Activated B cell treated with CpG ODN at 0.5 μM for 24 hours (primary cell): ENCODE measurements at regions not wholly inside any gene's neighbourhood (a gene's known extent, or its start where the extent isn't known, plus 50 kb on each side); places are given as distances from the start of the nearest gene placed in this dataset.

Experiments
- ATAC-seq: fragments of 200-7000 bp; cut with Tn5 transposase; one replicate; pipeline ENCODE4 v1.10.0; 2021; ENCODE audit warnings: low read depth, mild to moderate bottlenecking, moderate library complexity
- CTCF ChIA-PET: fragments of 350-600 bp; sonication (Branson Sonifier 250); formaldehyde crosslinking; loops from one replicate; lab custom pipeline; 2021; ENCODE audit warnings: antibody characterized with exemption; lab: Charles Lee
- POLR2A ChIA-PET: fragments of 350-600 bp; sonication (Branson Sonifier 250); formaldehyde crosslinking; loops from one replicate; lab custom pipeline; 2021; ENCODE audit warnings: antibody characterized with exemption; lab: Charles Lee
- DNase-seq: peaks from one replicate; pipeline ENCODE4 v3.0.0; 2022
- H3K27ac Mint-ChIP-seq: one replicate; pipeline ENCODE4 v1.8.0; 2020; ENCODE audit warnings: mixed read lengths
- H3K27me3 Mint-ChIP-seq: one replicate; pipeline ENCODE4 v1.8.0; 2021; ENCODE audit warnings: mixed read lengths
- H3K36me3 Mint-ChIP-seq: one replicate; pipeline ENCODE4 v1.8.0; 2021; ENCODE audit warnings: low read depth, mixed read lengths
- H3K4me1 Mint-ChIP-seq: one replicate; pipeline ENCODE4 v1.8.0; 2021; ENCODE audit warnings: mixed read lengths
- H3K4me3 Mint-ChIP-seq: one replicate; pipeline ENCODE4 v1.8.0; 2020; ENCODE audit warnings: mild to moderate bottlenecking, mixed read lengths
- H3K9me3 Mint-ChIP-seq: one replicate; pipeline ENCODE4 v1.8.0; 2020; ENCODE audit warnings: mixed read lengths
- intact Hi-C: fragments of 100-400 bp; cut with micrococcal nuclease; formaldehyde crosslinking; loops from one replicate; pipeline ENCODE4 v1.15.1; 2024
- TF ChIP-seq, protein P1 (sequence below): fragments of 200-600 bp; IDR thresholded peaks from one replicate; pipeline ENCODE4 v1.8.0; 2022; ENCODE audit warnings: antibody characterized with exemption, mild to moderate bottlenecking

DNA sequence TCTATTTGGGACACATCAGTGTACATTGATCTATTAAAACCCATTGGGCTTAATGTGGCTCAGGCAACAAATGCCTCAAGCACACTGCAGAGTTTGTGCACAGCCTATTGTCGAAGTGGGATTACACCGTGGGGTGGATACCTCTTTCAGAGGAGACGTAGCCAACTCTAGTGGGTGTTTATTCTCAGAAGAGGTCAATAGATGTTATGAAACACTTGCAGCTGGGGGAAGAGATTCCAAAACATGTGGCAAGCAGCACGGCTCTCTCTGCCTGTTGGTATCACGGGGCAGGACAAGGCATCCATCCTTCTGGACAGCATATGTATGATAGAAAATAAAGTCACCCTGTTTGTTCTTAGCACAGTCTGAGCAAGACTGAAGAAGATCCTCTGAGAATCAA, 121.4 kb upstream of the COPS8 start:
- Mint-ChIP-seq H3K36me3 (no peaks in the 10 kb centered on the region), H3K27me3 (no peaks in the 10 kb centered on the region), H3K4me1 (peaks cover 2% of the 10 kb centered on the region), H3K27ac (no peak overlapping the region), H3K9me3 (no peaks in the 10 kb centered on the region), H3K4me3 (no peak overlapping the region)
- TF ChIP-seq, protein P1, sequence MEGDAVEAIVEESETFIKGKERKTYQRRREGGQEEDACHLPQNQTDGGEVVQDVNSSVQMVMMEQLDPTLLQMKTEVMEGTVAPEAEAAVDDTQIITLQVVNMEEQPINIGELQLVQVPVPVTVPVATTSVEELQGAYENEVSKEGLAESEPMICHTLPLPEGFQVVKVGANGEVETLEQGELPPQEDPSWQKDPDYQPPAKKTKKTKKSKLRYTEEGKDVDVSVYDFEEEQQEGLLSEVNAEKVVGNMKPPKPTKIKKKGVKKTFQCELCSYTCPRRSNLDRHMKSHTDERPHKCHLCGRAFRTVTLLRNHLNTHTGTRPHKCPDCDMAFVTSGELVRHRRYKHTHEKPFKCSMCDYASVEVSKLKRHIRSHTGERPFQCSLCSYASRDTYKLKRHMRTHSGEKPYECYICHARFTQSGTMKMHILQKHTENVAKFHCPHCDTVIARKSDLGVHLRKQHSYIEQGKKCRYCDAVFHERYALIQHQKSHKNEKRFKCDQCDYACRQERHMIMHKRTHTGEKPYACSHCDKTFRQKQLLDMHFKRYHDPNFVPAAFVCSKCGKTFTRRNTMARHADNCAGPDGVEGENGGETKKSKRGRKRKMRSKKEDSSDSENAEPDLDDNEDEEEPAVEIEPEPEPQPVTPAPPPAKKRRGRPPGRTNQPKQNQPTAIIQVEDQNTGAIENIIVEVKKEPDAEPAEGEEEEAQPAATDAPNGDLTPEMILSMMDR = no peak
- no peak for ATAC-seq
- ChIA-PET CTCF (no interaction called here), POLR2A (interaction anchor here (0.6 kb wide), 1 partner anchor 1316 kb away, joined by 3 read pairs; no protein-coding TSS in a partner anchor)
- intact Hi-C loops = no loop called here
- DNase-seq = no peak

DNA sequence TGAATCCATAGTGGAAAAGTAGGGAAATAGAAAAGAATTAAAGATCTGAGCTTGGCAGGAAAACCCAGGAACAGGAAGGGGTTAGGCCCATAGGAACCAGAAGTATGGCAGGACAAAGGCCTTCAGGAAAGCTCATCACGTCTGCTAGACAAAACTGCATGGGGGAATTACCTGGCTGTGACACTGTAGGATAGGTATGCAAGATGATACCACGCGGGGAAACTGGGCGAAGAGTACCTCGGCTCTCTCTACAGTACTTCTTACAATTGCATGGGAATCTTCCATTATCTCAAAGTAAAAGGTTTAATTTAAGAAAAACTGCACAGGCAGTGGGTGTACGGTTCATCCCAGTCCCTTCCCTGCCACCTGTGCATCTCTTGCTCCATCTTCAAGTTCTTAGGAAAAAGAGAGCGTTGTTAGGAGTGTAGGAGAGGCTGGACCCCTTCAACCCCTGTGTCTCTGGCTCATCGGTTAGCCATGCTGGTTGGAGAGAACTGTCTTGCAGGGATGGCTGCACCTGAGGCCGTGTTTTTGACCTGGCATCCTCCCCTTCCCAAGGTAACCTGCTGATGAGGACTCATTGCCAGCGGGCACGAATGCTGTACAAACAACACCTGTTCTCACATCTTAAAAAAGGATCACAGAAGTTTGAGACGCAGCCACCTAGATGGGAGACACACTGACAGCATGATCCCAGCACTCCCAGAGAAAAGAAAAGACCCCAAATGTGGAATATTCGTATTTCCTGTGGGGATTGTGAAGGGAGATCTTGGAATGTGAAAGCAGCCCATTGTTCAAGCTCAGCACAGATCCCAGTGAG, 120.5 kb upstream of the COPS8 start:
- Mint-ChIP-seq H3K36me3 (no peaks in the 10 kb centered on the region), H3K27me3 (peaks cover 3% of the 10 kb centered on the region), H3K4me3 (no peak overlapping the region), H3K9me3 (no peaks in the 10 kb centered on the region), H3K4me1 (peaks cover 2% of the 10 kb centered on the region), H3K27ac (no peak overlapping the region)
- DNase-seq (no peak), ATAC-seq (no peak)
- TF ChIP-seq, protein P1 = no peak
- POLR2A ChIA-PET = no interaction called here
- intact Hi-C loops = no loop called here
- CTCF ChIA-PET = no interaction called here

DNA sequence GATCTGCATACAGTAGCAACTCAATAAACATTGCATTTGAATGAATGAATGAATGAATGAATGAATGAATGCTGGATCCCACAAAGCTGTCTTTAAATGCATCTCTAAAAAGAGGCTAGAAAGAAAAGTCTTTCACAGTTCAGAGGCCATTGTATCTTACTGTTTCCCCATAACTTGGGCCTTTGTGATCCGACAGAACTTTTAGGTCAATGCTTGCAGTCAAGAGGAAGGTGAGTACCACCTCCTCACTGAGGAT, 119.9 kb upstream of the COPS8 start:
- H3K27ac Mint-ChIP-seq = no peak overlapping the region
- TF ChIP-seq, protein P1 = no peak
- ATAC-seq = no peak
- ChIA-PET POLR2A (no interaction called here), CTCF (no interaction called here)
- no peaks in the 10 kb centered on the region for H3K9me3 Mint-ChIP-seq
- H3K27me3 Mint-ChIP-seq = peaks cover 3% of the 10 kb centered on the region
- intact Hi-C loops = no loop called here
- no peaks in the 10 kb centered on the region for H3K36me3 Mint-ChIP-seq
- DNase-seq = no peak
- no peak overlapping the region for H3K4me3 Mint-ChIP-seq
- H3K4me1 Mint-ChIP-seq = peaks cover 2% of the 10 kb centered on the region

DNA sequence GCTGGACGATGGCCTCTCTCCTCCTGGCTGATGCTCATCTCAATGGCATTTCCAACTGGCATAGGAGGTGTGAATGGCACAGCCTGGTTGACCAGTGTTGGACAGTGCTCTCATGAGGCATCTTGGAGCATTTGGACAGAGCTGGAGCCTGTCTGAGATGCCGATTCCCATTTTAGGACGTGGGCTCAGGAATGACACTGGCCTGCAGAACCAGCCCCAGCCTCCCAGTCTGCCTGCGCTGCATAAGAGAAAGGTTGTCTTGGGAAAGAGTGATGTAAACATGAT, 118.2 kb upstream of the COPS8 start:
- Mint-ChIP-seq H3K4me1 (peaks cover 2% of the 10 kb centered on the region), H3K36me3 (no peaks in the 10 kb centered on the region), H3K27ac (no peak overlapping the region), H3K27me3 (peaks cover 3% of the 10 kb centered on the region), H3K4me3 (no peak overlapping the region), H3K9me3 (no peaks in the 10 kb centered on the region)
- intact Hi-C loops = no loop called here
- CTCF ChIA-PET = no interaction called here
- POLR2A ChIA-PET = no interaction called here
- TF ChIP-seq, protein P1 = no peak
- ATAC-seq (no peak), DNase-seq (no peak)

DNA sequence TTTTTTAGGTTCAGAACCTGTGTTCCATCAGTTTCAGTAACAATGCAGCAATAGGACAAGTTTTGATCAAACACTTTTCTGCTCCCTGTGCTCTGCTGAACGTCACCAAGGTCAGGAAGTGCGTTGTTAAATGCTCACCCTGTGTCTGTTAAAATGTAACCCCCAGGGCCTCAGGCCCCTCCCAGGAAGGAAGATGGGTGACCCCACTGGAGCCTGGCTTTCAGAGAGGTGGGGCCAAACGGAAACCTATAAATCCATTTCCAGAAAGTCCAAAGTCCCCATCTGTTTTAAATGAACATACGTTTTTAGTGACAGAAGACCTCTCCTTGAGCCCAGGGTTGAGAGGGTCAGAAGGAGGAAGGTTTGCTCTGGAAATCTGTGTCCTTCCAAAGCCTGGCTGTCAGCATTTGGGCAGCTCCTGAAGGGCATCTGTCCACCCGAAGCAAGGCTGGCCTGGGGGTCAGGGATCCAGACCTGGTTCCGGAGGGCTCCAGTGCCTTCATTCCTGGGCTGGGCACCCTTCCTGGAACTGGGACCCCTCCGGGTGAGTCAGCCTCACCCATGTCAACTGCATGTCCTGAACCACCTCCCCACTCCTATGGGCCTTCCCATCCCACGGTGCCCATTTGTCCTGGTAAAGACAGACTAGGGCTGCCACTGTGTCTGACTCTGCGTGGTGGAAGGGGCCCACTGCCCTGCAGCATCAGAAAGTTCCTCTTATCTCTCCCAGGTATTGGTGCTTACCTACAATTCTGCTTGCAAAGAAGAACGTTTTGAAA, 117.4 kb upstream of the COPS8 start:
- Mint-ChIP-seq H3K4me1 (peaks cover 2% of the 10 kb centered on the region), H3K27ac (no peak overlapping the region), H3K27me3 (peaks cover 6% of the 10 kb centered on the region), H3K36me3 (no peaks in the 10 kb centered on the region), H3K4me3 (no peak overlapping the region), H3K9me3 (no peaks in the 10 kb centered on the region)
- ATAC-seq = no peak
- no peak for DNase-seq
- TF ChIP-seq, protein P1 = no peak
- intact Hi-C loops = no loop called here
- CTCF ChIA-PET = no interaction called here
- POLR2A ChIA-PET = no interaction called here
